H9 (cell line): ENCODE measurements at regions not wholly inside any gene's neighbourhood (a gene's known extent, or its start where the extent isn't known, plus 50 kb on each side); places are given as distances from the start of the nearest gene placed in this dataset.

Source experiments
- DNase-seq: peaks from one replicate; pipeline ENCODE4 v3.0.0-alpha.2; 2017
- H2AFZ ChIP-seq: one replicate; pipeline ENCODE4 v1.6.1; 2013; ENCODE audit warnings: mild to moderate bottlenecking, low read length, control low read depth, moderate library complexity
- H2AK5ac ChIP-seq: 2 replicates; pipeline ENCODE4 v1.6.1; 2013; ENCODE audit warnings: low read length, control low read depth, mixed read lengths; ENCODE audit not compliant: insufficient read length
- H2BK120ac ChIP-seq: one replicate; pipeline ENCODE4 v1.6.1; 2013; ENCODE audit warnings: low read depth, mild to moderate bottlenecking, low read length, control low read depth, inconsistent platforms; ENCODE audit not compliant: poor library complexity, severe bottlenecking
- H2BK12ac ChIP-seq: 2 replicates; pipeline ENCODE4 v1.6.1; 2013; ENCODE audit warnings: low read length, control low read depth, mixed read lengths, low read depth; ENCODE audit not compliant: insufficient read length
- H2BK15ac ChIP-seq: 2 replicates; pipeline ENCODE4 v1.6.1; 2013; ENCODE audit warnings: low read depth, low read length, control low read depth
- H2BK20ac ChIP-seq: one replicate; pipeline ENCODE4 v1.6.1; 2013; ENCODE audit warnings: low read depth, mild to moderate bottlenecking, low read length, control low read depth, inconsistent platforms; ENCODE audit not compliant: poor library complexity, severe bottlenecking
- H2BK5ac ChIP-seq: 2 replicates; pipeline ENCODE4 v1.6.1; 2013; ENCODE audit warnings: low read length, control low read depth, mixed read lengths; ENCODE audit not compliant: insufficient read length
- H3K14ac ChIP-seq: 2 replicates; pipeline ENCODE4 v1.6.1; 2013; ENCODE audit warnings: low read length, control low read depth; ENCODE audit not compliant: insufficient read depth
- H3K18ac ChIP-seq: 2 replicates; pipeline ENCODE4 v1.6.1; 2013; ENCODE audit warnings: low read depth, mild to moderate bottlenecking, mixed read lengths, low read length, control low read depth; ENCODE audit not compliant: insufficient read length
- H3K23ac ChIP-seq: 2 replicates; pipeline ENCODE4 v1.6.1; 2013; ENCODE audit warnings: low read length, control low read depth, mixed read lengths, low read depth; ENCODE audit not compliant: insufficient read length
- H3K23me2 ChIP-seq: 2 replicates; pipeline ENCODE4 v1.6.1; 2013; ENCODE audit warnings: low read depth, mild to moderate bottlenecking, mixed read lengths, low read length, control low read depth; ENCODE audit not compliant: insufficient read length, poor library complexity, severe bottlenecking
- H3K27ac ChIP-seq: 2 replicates; pipeline ENCODE4 v1.5.1; 2013; ENCODE audit warnings: low read length, control low read depth, mixed read lengths, low read depth; ENCODE audit not compliant: insufficient read length
- H3K27me3 ChIP-seq: 2 replicates; pipeline ENCODE4 v1.6.1; 2013; ENCODE audit warnings: low read length, control low read depth, inconsistent platforms; ENCODE audit not compliant: insufficient read depth
- H3K4ac ChIP-seq: 2 replicates; pipeline ENCODE4 v1.6.1; 2013; ENCODE audit warnings: low read depth, mild to moderate bottlenecking, control low read depth, inconsistent platforms, low read length, moderate library complexity
- H3K4me1 ChIP-seq: 2 replicates; pipeline ENCODE4 v1.6.1; 2013; ENCODE audit warnings: low read length, control low read depth, inconsistent platforms; ENCODE audit not compliant: insufficient read depth
- H3K4me2 ChIP-seq: 2 replicates; pipeline ENCODE4 v1.6.1; 2013; ENCODE audit warnings: low read length, control low read depth, mixed read lengths; ENCODE audit not compliant: insufficient read length, insufficient read depth
- H3K56ac ChIP-seq: 2 replicates; pipeline ENCODE4 v1.6.1; 2013; ENCODE audit warnings: low read depth, mild to moderate bottlenecking, mixed read lengths, low read length, control low read depth; ENCODE audit not compliant: insufficient read length
- H3K79me1 ChIP-seq: 2 replicates; pipeline ENCODE4 v1.6.1; 2013; ENCODE audit warnings: low read depth, mild to moderate bottlenecking, moderate library complexity, low read length, control low read depth, inconsistent platforms; ENCODE audit not compliant: insufficient read depth, poor library complexity, severe bottlenecking
- H3K79me2 ChIP-seq: 2 replicates; pipeline ENCODE4 v1.6.1; 2013; ENCODE audit warnings: low read length, control low read depth, inconsistent platforms; ENCODE audit not compliant: insufficient read depth
- H3K9ac ChIP-seq: 2 replicates; pipeline ENCODE4 v1.6.1; 2013; ENCODE audit warnings: low read length, control low read depth, mixed read lengths; ENCODE audit not compliant: insufficient read length; ENCODE audit errors: extremely low read depth
- H3K9me3 ChIP-seq: one replicate; pipeline ENCODE4 v1.6.1; 2013; ENCODE audit warnings: low read depth, low read length, inconsistent platforms; ENCODE audit not compliant: control insufficient read depth
- H3T11ph ChIP-seq: one replicate; pipeline ENCODE4 v1.6.1; 2013; ENCODE audit warnings: mild to moderate bottlenecking, low read length, control low read depth, inconsistent platforms
- H4K20me1 ChIP-seq: one replicate; pipeline ENCODE4 v1.6.1; 2013; ENCODE audit not compliant: control insufficient read depth, insufficient read length, insufficient read depth
- H4K5ac ChIP-seq: 2 replicates; pipeline ENCODE4 v1.6.1; 2013; ENCODE audit warnings: low read depth, mild to moderate bottlenecking, mixed read lengths, low read length, control low read depth; ENCODE audit not compliant: insufficient read length
- H4K8ac ChIP-seq: replicated peaks from 2 replicates; pipeline ENCODE4 v1.6.1; 2013; ENCODE audit warnings: low read length, control low read depth, mixed read lengths, low read depth; ENCODE audit not compliant: insufficient read length
- H4K91ac ChIP-seq: 2 replicates; pipeline ENCODE4 v1.6.1; 2013; ENCODE audit warnings: low read depth, mild to moderate bottlenecking, moderate library complexity, mixed read lengths, low read length, control low read depth; ENCODE audit not compliant: insufficient read length
- H3K27ac Mint-ChIP-seq, 3 experiments: 2 replicates in 2 of 3; 3 replicates in 1 of 3; pipeline ENCODE4 v1.8.0; 2020 to 2021; ENCODE audit warnings: mixed read lengths in 3 of 3, mild to moderate bottlenecking in 1 of 3, moderate library complexity in 1 of 3
- H3K27me3 Mint-ChIP-seq: 2 replicates; pipeline ENCODE4 v1.8.0; 2021; ENCODE audit warnings: low read depth, mild to moderate bottlenecking, moderate library complexity, mixed read lengths
- H3K36me3 Mint-ChIP-seq, 3 experiments: 2 replicates in 2 of 3; 3 replicates in 1 of 3; pipeline ENCODE4 v1.8.0; 2020 to 2021; ENCODE audit warnings: low read depth in 3 of 3, mixed read lengths in 3 of 3; ENCODE audit not compliant: insufficient read depth in 1 of 3
- H3K4me1 Mint-ChIP-seq, 2 experiments: 2 replicates each; pipeline ENCODE4 v1.8.0; 2020; ENCODE audit warnings: mixed read lengths in 2 of 2
- H3K4me3 Mint-ChIP-seq, 2 experiments: 2 replicates in 1 of 2; 3 replicates in 1 of 2; pipeline ENCODE4 v1.8.0; 2020 to 2021; ENCODE audit warnings: mild to moderate bottlenecking in 2 of 2, mixed read lengths in 2 of 2, moderate library complexity in 1 of 2
- H3K9me3 Mint-ChIP-seq, 2 experiments: 2 replicates in 1 of 2; 3 replicates in 1 of 2; pipeline ENCODE4 v1.8.0; 2020; ENCODE audit warnings: mild to moderate bottlenecking in 2 of 2, mixed read lengths in 2 of 2, moderate library complexity in 1 of 2
- CTCF ChIP-seq: fragments of 200-600 bp; sonication (generic); conservative IDR thresholded peaks from 3 replicates; pipeline ENCODE4 v1.8.0; 2021; ENCODE audit warnings: antibody characterized with exemption, mild to moderate bottlenecking
- WGBS: extraction: QIAGEN DNeasy Blood & Tissue Kit; methylation state at CpG from one replicate; pipeline ENCODE4 v1.1.7; 2013; ENCODE audit warnings: missing lambda C conversion rate, low lambda C conversion rate, mixed read lengths; ENCODE audit not compliant: insufficient read length; ENCODE audit errors: extremely low coverage; 5-methylcytosine and 5-hydroxymethylcytosine counted together

- peaks cover 5% of the 10 kb centered on the region for H3K23me2 ChIP-seq
- H3K36me3 Mint-ChIP-seq, result peaks cover 2 to 7% (median 3%) of the 10 kb centered on the region in 3 experiments
- WGBS, result no CpG with 5 or more reads among the region's 9 CpGs
- H3K14ac ChIP-seq, result no peak overlapping the region
- no peak overlapping the region for H3K4ac ChIP-seq
- no peak overlapping the region for H2BK20ac ChIP-seq
- no peak overlapping the region for H3K56ac ChIP-seq
- peak overlapping the region; percentile 70 to 82 for H3K4me3 Mint-ChIP-seq
- H3T11ph ChIP-seq, result no peak overlapping the region
- H3K79me1 ChIP-seq, result no peaks in the 10 kb centered on the region
- H3K4me1 ChIP-seq, result peaks cover 3% of the 10 kb centered on the region; the same call in 1 of the 2 replicates
- no peak overlapping the region for H2AFZ ChIP-seq
- DNase-seq, result no peak
- H4K8ac ChIP-seq, result no peak overlapping the region
- H4K5ac ChIP-seq, result no peak overlapping the region
- H3K9me3 Mint-ChIP-seq, result peaks cover 3 to 6% of the 10 kb centered on the region in 2 experiments
- no peaks in the 10 kb centered on the region for H3K9me3 ChIP-seq
- no peak overlapping the region for H2BK15ac ChIP-seq
- no peaks in the 10 kb centered on the region for H4K20me1 ChIP-seq
- no peak overlapping the region for H3K18ac ChIP-seq
- peaks cover 66% of the 10 kb centered on the region for H3K27me3 Mint-ChIP-seq
- no peak overlapping the region for H3K4me2 ChIP-seq
- H2BK120ac ChIP-seq, result no peak overlapping the region
- H3K9ac ChIP-seq, result no peak overlapping the region
- no peaks in the 10 kb centered on the region for H3K27me3 ChIP-seq
- no peak overlapping the region for H3K27ac Mint-ChIP-seq
- H4K91ac ChIP-seq, result no peak overlapping the region
- no peak for TF ChIP-seq CTCF
- no peak overlapping the region for H3K23ac ChIP-seq
- H2AK5ac ChIP-seq, result no peak overlapping the region
- no peak overlapping the region for H3K27ac ChIP-seq
- no peak overlapping the region for H2BK5ac ChIP-seq
- peaks cover 37 to 40% of the 10 kb centered on the region in 2 experiments for H3K4me1 Mint-ChIP-seq
- no peak overlapping the region for H2BK12ac ChIP-seq
- H3K79me2 ChIP-seq, result no peaks in the 10 kb centered on the region
Measured at GRCh38 chr6:167677422-167677789, 149.3 kb upstream of the AFDN start.
